ENCODE measurements at regions not wholly inside any gene's neighbourhood (a gene's known extent, or its start where the extent isn't known, plus 50 kb on each side); places are given as distances from the start of the nearest gene placed in this dataset.

GRCh38 chr18:59040770-59041148 lies 98.9 kb upstream of the SEC11C start:
- 10% methylated on average over 6 of the region's 8 CpGs for WGBS (ENCODE audit: low lambda C conversion rate)
- no peak overlapping the region for H2AFZ ChIP-seq (ENCODE audit: low read length)
- DNase-seq (ENCODE audit: low spot score) (no peak), ATAC-seq (no peak), FAIRE-seq (no peak)
- ChIA-PET CTCF (ENCODE audit: low intra/inter-chr PET ratio, low total read pairs) (no interaction called here), POLR2A (no interaction called here)
- no peaks in the 10 kb centered on the region for H3K4me1 ChIP-seq (ENCODE audit: insufficient read depth, low read length)
- intact Hi-C loops (cut with micrococcal nuclease; ENCODE audit: unreplicated experiment) (no loop called here), in situ Hi-C loops (cut with HindIII; ENCODE audit: extremely low pct_ligation_motif_present, low pct_unique_long_range_greater_than_20kb) (no loop called here)
- peaks cover 2 to 12% of the 10 kb centered on the region in 2 experiments; a peak in 3 of 5 replicates for H3K27me3 ChIP-seq (ENCODE audit: control insufficient read depth in 1 of 2, insufficient read depth in 2 of 2, low read length in 2 of 2)
- no peaks in the 10 kb centered on the region for H3K9me3 ChIP-seq (ENCODE audit: low read length)
- no peaks in the 10 kb centered on the region for H3K36me3 ChIP-seq (replicated peaks in 1 of 2; ENCODE audit: control insufficient read depth in 1 of 2, insufficient read depth in 2 of 2, low read length in 2 of 2)
- no peak for TF ChIP-seq HOXA7 (CRISPR knock-in tag; IDR thresholded peaks at IDR 0.05)
- TF ChIP-seq ZSCAN12 (CRISPR knock-in tag; IDR thresholded peaks at IDR 0.05) = no peak
- no peak for TF ChIP-seq ZNF382 (CRISPR knock-in tag; IDR thresholded peaks at IDR 0.05; ENCODE audit: borderline replicate concordance)
- TF ChIP-seq ETV5 (CRISPR knock-in tag; IDR thresholded peaks at IDR 0.05; ENCODE audit: borderline replicate concordance) = no peak
- TF ChIP-seq CBFB (CRISPR knock-in tag; IDR thresholded peaks at IDR 0.05) = no peak
- TF ChIP-seq SIX1 (CRISPR knock-in tag; IDR thresholded peaks at IDR 0.05; ENCODE audit: borderline replicate concordance) = no peak
- no peak for TF ChIP-seq AGO2 (optimal IDR thresholded peaks at IDR 0.05; ENCODE audit: low read depth, low read length)
- TF ChIP-seq FOXA3 (CRISPR knock-in tag; IDR thresholded peaks at IDR 0.05) = no peak
- no peak for TF ChIP-seq ZNF317 (CRISPR knock-in tag; IDR thresholded peaks at IDR 0.05)
- no peak for TF ChIP-seq ZNF530 (CRISPR knock-in tag; IDR thresholded peaks at IDR 0.05; ENCODE audit: low read depth)
- TF ChIP-seq ZNF770 (CRISPR knock-in tag; IDR thresholded peaks at IDR 0.05) = no peak
- no peaks in the 10 kb centered on the region for H4K20me1 ChIP-seq (ENCODE audit: insufficient read depth, low read length)
- no peak overlapping the region for H3K9ac ChIP-seq (ENCODE audit: insufficient read depth, low read depth, low read length)
- no peak overlapping the region for H3K27ac ChIP-seq (ENCODE audit: extremely low read length, insufficient read depth, low read length)
- H3K4me2 ChIP-seq (ENCODE audit: low read depth, low read length) = no peak overlapping the region
- BruUV-seq (replicated peaks) = no TSS peak
- no peaks in the 10 kb centered on the region for H3K79me2 ChIP-seq (ENCODE audit: insufficient read depth, low read length)
- no peak overlapping the region for H3K4me3 ChIP-seq (replicated peaks in 1 of 3; ENCODE audit: insufficient read depth in 1 of 3, low read depth in 2 of 3, low read length in 3 of 3)

Measured in HepG2 (cell line).